K562 (cell line): ENCODE measurements at regions not wholly inside any gene's neighbourhood (a gene's known extent, or its start where the extent isn't known, plus 50 kb on each side); places are given as distances from the start of the nearest gene placed in this dataset.

ENCODE experiments used
- CEBPB ChIP-seq: fragments of 450-650 bp; IDR thresholded peaks from 2 replicates; pipeline ENCODE4 v1.6.1; 2016; ENCODE audit warnings: missing genetic modification characterization, missing compliant biosample characterization
- CTCF ChIP-seq, 3 experiments: IDR thresholded peaks in 2 of 3; conservative IDR thresholded peaks in 1 of 3; 2 replicates each; pipeline ENCODE4 v1.5.1; 2011 to 2012; ENCODE audit warnings: low read length in 3 of 3, mild to moderate bottlenecking in 3 of 3, control low read depth in 2 of 3, improper control_type of control experiment in 1 of 3, inconsistent platforms in 1 of 3, low read depth in 1 of 3, mixed read lengths in 1 of 3, moderate library complexity in 1 of 3; ENCODE audit not compliant: insufficient read depth in 2 of 3
- EP300 ChIP-seq: IDR thresholded peaks from 2 replicates; pipeline ENCODE4 v1.6.1; 2012; ENCODE audit warnings: low read length, improper control_type of control experiment
- GMEB1 ChIP-seq: fragments of 250-450 bp; sonication (Bioruptor Pico); IDR thresholded peaks from 2 replicates; pipeline ENCODE4 v1.4.0; 2020; ENCODE audit warnings: mild to moderate bottlenecking
- ZNF639 ChIP-seq, 2 experiments: fragments of 200-800 bp in 1 of 2; sonication (Bioruptor generic) in 1 of 2; sonication (generic) in 1 of 2; formaldehyde crosslinking in 1 of 2; IDR thresholded peaks in 1 of 2; conservative IDR thresholded peaks in 1 of 2; 2 replicates each; pipeline versions ENCODE4 v1.5.0 to v1.6.1; 2016 to 2020; ENCODE audit warnings: missing compliant biosample characterization in 1 of 2, missing genetic modification characterization in 1 of 2, missing genetic modification reagents in 1 of 2

GRCh38 chr12:5187136-5187535 is 143.5 kb downstream of the KCNA5 start:
- no peak for TF ChIP-seq GMEB1 (CRISPR knock-in tag)
- no peak for TF ChIP-seq CTCF (IDR thresholded peaks at IDR 0.05 in 2 of 3, conservative IDR thresholded peaks at IDR 0.05 in 1 of 3; ENCODE audit: insufficient read depth in 2 of 3, low read depth in 1 of 3, low read length in 3 of 3)
- no peak for TF ChIP-seq ZNF639 (CRISPR knock-in tag; conservative IDR thresholded peaks at IDR 0.05 in 1 of 2, IDR thresholded peaks at IDR 0.05 in 1 of 2)
- TF ChIP-seq EP300, result no peak
- no peak for TF ChIP-seq CEBPB (tag)
